Stimulated activated CD8-positive, alpha-beta memory T cell treated with anti-CD3 and anti-CD28 coated beads, Interleukin-7, amount 100 ng/mL, for 1 hour (primary cell): ENCODE measurements at regions not wholly inside any gene's neighbourhood (a gene's known extent, or its start where the extent isn't known, plus 50 kb on each side); places are given as distances from the start of the nearest gene placed in this dataset.
"Not testable (repeated sequence)": the region's sequence is repeated elsewhere in the genome, so short reads cannot be mapped to it uniquely, and the experiment has no call there.

Experiments
- DNase-seq, 2 donors: peaks; one replicate each; pipeline ENCODE4 v3.0.0-alpha.2; 2020; ENCODE audit warnings: low read depth in 2 of 2

- DNase-seq: no peak
Observed at GRCh38 chr21:27581168-27581567, 614.3 kb upstream of the ADAMTS5 start.

GRCh38 chr21:27580276-27580675, 613.4 kb upstream of the ADAMTS5 start:
- no peak for DNase-seq

GRCh38 chr21:27578741-27579265, 611.9 kb upstream of the ADAMTS5 start:
- DNase-seq: no peak

GRCh38 chr21:27572696-27573095, 605.8 kb upstream of the ADAMTS5 start:
- DNase-seq: no peak

GRCh38 chr21:27571706-27572105, 604.8 kb upstream of the ADAMTS5 start:
- DNase-seq: no peak

GRCh38 chr21:27570306-27570868, 603.5 kb upstream of the ADAMTS5 start:
- no peak for DNase-seq

- no peak for DNase-seq
Observed at GRCh38 chr21:27569831-27570230, 602.9 kb upstream of the ADAMTS5 start.

- no peak for DNase-seq
Observed at GRCh38 chr21:27569091-27569490, 602.2 kb upstream of the ADAMTS5 start.

GRCh38 chr21:27567381-27567780, 600.5 kb upstream of the ADAMTS5 start:
- no peak for DNase-seq

- no peak for DNase-seq
Observed at GRCh38 chr21:27566521-27566920, 599.6 kb upstream of the ADAMTS5 start.

- DNase-seq: no peak
Observed at GRCh38 chr21:27565364-27565763, 598.5 kb upstream of the ADAMTS5 start.

- no peak for DNase-seq
Observed at GRCh38 chr21:27564684-27565301, 597.9 kb upstream of the ADAMTS5 start.

GRCh38 chr21:27562303-27562702, 595.4 kb upstream of the ADAMTS5 start:
- no peak for DNase-seq

- DNase-seq: no peak
Observed at GRCh38 chr21:27561116-27561515, 594.2 kb upstream of the ADAMTS5 start.

GRCh38 chr21:27557356-27557755, 590.5 kb upstream of the ADAMTS5 start:
- no peak for DNase-seq

- no peak for DNase-seq
Observed at GRCh38 chr21:27555996-27556395, 589.1 kb upstream of the ADAMTS5 start.

GRCh38 chr21:27550287-27550686, 583.4 kb upstream of the ADAMTS5 start:
- DNase-seq: no peak

GRCh38 chr21:27548486-27548885, 581.6 kb upstream of the ADAMTS5 start:
- no peak for DNase-seq

- no peak for DNase-seq
Observed at GRCh38 chr21:27545754-27546349, 579.0 kb upstream of the ADAMTS5 start.

- DNase-seq: not testable (repeated sequence)
Observed at GRCh38 chr21:27542126-27542525, 575.2 kb upstream of the ADAMTS5 start.

GRCh38 chr21:27536319-27536718, 569.4 kb upstream of the ADAMTS5 start:
- DNase-seq: no peak

GRCh38 chr21:27535188-27535587, 568.3 kb upstream of the ADAMTS5 start:
- DNase-seq: no peak

GRCh38 chr21:27534206-27534605, 567.3 kb upstream of the ADAMTS5 start:
- no peak for DNase-seq
